Panc1 (cell line): ENCODE measurements at regions not wholly inside any gene's neighbourhood (a gene's known extent, or its start where the extent isn't known, plus 50 kb on each side); places are given as distances from the start of the nearest gene placed in this dataset.

Experiments used
- REST ChIP-seq, 2 experiments: IDR thresholded peaks; 2 replicates each; pipeline ENCODE4 v1.6.1; 2011 to 2012; ENCODE audit warnings: low read depth in 2 of 2, control low read depth in 1 of 2, low read length in 1 of 2, mild to moderate bottlenecking in 1 of 2, moderate library complexity in 1 of 2; ENCODE audit not compliant: insufficient read depth in 1 of 2
- TCF7L2 ChIP-seq: IDR thresholded peaks from 2 replicates; pipeline ENCODE4 v1.6.1; 2011; ENCODE audit warnings: mild to moderate bottlenecking, low read depth, low read length, inconsistent platforms
- TF ChIP-seq, protein P1 (sequence below): fragments of 450-650 bp; IDR thresholded peaks from 2 replicates; pipeline ENCODE4 v1.5.1; 2017; ENCODE audit warnings: mild to moderate bottlenecking

- TF ChIP-seq REST (IDR thresholded peaks at IDR 0.05; ENCODE audit: insufficient read depth in 1 of 2, low read depth in 2 of 2, low read length in 1 of 2) (no peak), TCF7L2 (no peak)
- TF ChIP-seq, protein P1, sequence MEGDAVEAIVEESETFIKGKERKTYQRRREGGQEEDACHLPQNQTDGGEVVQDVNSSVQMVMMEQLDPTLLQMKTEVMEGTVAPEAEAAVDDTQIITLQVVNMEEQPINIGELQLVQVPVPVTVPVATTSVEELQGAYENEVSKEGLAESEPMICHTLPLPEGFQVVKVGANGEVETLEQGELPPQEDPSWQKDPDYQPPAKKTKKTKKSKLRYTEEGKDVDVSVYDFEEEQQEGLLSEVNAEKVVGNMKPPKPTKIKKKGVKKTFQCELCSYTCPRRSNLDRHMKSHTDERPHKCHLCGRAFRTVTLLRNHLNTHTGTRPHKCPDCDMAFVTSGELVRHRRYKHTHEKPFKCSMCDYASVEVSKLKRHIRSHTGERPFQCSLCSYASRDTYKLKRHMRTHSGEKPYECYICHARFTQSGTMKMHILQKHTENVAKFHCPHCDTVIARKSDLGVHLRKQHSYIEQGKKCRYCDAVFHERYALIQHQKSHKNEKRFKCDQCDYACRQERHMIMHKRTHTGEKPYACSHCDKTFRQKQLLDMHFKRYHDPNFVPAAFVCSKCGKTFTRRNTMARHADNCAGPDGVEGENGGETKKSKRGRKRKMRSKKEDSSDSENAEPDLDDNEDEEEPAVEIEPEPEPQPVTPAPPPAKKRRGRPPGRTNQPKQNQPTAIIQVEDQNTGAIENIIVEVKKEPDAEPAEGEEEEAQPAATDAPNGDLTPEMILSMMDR = no peak
Measured at GRCh38 chr6:55674672-55675071, 95.7 kb upstream of the HMGCLL1 start.
